ENCODE measurements at regions not wholly inside any gene's neighbourhood (a gene's known extent, or its start where the extent isn't known, plus 50 kb on each side); places are given as distances from the start of the nearest gene placed in this dataset.

DNA sequence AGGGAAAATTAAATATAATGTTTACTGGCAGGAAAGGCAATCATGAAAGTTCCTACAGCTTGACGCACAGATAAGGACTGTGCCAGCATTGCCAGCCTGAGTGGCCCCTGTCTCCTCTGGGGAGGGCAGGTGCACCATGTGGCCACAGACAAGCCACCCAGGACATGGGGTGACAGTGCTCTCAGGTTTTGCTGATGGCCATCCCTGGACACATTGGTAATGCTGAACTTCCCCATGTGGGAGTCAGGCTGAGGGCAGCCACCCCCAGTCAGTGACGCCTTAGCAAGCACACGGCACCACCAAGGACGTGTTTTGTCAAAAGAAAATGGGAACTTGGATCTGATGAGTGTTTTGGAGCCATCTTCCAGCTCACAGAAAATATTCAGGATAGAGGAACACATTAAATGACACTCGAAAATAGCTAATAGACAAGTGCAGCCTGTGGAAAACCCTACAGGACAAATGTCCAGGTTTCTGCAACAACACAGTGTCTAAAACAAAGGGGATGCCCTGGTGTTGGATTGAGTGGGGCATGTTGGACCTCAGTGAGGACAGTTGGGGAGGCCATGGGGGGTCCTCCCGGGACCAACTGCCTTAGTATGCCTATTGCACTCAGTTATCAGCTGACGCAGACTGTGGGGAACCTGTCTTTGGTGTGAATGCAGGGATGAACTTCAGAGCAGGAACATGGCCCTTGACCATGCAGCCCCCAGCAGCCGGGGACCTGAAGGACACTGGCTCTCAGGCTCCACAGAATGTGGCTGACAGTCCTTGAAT is 1450.5 kb downstream of the BRD1 start:
- DNase-seq: no peak

DNA sequence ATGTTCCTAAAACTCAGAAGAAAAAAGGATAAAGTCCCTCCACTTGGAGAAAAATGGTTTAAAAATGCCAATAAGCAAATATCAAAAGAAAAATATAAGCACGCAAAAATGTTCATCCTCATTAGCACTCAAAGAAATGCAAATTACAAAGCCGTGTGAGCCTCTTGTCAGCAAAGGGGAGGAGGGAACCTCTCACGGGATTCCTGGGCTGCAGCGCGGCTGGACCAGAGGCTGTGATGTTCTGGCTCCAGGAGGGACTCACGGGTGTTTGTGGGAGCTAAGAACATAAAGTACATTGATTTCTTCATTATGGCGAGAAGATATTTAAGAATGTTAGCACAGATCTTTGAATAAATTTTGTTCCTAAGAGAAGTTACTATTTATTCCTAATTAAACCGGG is 1451.2 kb downstream of the BRD1 start:
- no peak for DNase-seq

DNA sequence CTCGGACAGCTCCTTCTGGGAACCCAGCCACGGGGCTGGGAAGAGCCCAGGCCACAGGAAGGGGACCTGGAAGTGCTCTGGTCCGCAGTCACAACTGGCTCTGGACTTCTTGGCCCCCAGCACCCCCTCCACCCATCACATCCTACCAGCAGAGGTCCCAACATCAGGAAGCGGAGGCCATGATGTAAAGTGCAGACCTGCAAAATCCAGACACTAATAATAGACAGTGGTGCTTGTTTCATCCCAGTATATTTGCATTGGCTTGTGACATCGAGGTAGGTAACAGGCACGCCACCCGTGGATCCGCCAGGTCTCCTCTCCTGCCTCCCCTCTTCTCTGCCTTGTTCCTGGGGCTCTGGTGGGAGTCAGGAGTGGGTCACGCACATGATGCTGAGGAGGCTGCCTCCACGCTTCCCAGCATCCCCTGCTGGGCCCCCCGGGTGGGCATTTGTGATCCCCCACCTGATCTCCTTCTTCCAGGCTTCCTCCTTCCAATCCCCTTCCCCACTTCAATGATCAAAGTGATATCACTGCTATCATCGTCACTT is 1454.0 kb downstream of the BRD1 start:
- DNase-seq: no peak

DNA sequence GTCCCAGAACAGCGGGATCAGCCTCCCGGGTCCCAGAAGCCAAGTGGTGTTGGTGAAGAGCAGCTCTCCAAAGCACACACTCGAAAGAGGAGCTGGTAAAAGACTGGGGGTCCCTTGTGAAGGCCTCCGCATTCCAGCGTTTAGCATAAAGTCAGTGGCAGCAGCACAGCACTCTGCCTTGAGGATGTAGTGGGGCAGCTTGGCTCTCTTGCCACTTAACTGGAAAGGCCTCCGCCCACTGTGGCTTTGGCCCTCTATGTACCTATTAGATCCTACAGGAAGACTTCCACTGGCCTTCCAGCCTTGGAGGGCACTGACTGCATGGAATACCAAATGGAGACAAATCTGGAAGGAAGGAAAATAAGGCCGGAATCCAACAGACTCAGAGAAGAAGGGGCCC is 1455.3 kb downstream of the BRD1 start:
- no peak for DNase-seq

DNA sequence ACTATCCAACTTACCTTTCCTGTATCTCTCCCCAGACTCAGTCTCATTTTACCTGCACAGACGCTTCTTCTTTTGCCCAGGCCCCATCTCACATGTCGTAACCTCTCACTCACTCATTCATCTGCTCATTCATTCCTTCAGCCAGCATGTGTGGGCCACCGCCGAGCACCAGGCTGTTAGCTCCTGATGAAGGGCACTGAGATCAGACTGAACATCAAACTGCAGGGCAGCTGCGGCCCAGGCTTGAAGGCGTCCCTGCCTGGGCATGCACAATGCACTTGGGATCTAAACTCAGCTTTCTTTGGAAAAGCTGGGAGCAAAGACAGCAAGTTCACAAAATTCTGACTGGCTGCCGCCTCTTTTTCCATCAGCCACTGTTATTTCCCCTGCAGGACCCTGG is 1456.3 kb downstream of the BRD1 start:
- no peak for DNase-seq

DNA sequence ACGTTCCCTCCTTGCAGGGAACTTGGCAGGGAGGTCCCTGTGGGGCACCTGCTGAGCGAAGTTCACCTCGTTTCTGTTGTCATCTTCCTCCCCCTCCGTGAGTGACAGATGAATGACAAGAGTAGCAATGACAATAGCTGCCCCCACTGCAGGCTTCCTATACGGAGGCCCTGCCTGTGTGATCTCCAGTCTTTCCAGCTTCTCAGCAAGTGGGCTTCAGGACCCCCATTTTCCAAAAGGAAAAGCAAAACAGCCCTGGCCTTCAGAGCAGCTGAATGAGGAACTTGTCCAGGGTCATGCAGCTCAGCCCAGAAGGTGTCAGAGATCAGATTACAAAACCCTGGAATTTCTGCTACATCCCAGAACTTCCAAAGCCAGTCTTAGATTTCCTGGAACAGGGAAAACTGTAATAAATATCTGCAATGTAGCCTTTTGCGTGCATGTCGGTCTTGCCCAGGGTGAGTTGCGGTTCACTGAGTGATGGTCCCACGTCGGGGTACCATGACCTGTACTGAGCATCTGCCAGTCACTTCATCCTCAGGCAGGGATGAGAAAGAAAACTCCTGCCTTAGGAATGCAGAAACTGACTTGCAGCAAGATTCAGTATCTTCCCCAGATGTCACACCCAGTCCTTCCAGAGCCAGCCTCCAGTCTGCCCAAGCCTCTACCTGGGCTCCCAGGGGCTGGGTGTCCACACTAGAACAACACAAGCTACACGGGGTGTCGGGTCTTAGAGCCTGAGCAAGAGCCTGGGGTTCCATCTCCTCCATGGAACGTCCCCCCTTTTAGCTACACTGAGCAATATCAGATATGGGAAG is 1457.0 kb downstream of the BRD1 start:
- DNase-seq: no peak

DNA sequence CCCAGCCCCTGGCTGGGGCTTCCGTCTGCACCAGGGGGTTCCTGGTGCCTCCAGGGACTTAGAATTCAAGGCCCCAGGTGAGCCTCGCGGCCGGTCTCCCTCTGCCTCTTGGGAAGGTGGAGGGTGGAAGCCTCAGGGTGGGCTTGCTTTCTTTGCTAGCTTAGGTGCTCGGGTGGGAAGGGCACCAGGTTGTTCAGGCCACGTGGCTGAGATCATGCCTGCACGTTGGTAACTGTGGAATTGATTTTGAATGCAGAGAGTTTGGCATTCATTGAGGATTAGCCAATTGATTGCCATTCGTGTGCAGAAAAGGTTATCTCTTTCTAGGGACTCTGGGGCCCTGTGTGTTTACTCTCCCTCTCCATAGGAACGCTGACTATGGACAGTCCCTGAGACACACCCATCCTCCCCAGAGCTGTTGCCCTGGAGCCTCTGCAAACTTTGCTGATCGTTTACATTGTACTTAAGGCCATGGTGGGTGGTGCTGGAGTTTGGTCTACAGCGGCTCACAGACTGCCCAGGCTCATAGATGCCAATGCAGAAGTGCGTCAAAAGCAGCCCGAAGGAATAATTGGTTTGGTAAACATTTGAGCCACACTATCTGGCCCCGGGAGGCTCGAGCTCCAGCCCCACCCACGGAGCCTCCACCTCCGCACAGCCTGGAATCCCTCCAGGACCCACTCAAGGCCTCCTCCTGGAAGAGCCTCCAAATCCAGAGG is 1457.7 kb downstream of the BRD1 start:
- peak; percentile 38 for DNase-seq

DNA sequence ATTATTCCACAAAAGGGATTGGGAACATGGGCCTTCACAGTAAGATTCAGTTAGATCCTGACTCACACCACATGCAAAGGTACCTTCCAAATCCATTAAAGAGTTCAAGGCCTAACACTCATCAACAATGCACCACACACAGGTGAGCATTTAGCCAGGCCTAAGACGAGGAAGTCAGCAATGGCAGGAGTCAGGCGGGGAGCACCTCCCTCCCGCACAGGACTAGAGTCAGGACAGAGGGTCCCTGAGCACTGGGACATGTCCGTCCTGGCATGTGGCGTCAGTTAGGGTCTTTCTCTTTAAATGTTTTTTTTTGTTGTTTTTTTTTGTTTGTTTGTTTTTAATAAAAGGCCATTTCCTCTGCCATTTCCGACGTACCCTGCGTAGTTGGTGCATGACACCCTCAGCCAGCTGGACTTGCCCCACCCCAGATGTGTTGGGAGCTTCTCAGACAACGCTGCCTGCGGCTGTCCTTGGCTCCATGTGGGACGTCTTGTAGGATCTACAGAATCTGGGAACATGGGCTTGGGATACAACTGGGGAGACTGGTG is 1458.6 kb downstream of the BRD1 start:
- no peak for DNase-seq

DNA sequence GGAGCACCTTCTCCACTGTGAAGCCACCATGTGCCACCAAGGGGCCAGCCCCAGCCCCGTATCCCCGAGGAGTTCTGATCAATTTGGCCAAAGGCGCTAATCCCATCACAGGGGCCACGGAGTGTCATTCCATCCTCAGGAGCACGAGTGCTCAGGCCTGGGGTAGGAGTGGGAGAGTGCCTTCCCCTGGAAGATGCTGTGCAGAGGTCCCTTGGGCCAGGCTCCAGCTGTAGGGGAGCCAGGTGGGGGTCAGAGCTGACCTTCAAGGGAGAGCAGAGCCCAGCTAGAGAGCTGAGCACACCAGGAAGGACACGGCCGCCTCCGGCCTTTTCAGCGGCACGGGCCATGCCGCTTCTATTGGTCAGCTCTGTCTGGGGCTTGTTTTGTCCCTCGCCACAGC is 1459.9 kb downstream of the BRD1 start:
- DNase-seq: no peak

DNA sequence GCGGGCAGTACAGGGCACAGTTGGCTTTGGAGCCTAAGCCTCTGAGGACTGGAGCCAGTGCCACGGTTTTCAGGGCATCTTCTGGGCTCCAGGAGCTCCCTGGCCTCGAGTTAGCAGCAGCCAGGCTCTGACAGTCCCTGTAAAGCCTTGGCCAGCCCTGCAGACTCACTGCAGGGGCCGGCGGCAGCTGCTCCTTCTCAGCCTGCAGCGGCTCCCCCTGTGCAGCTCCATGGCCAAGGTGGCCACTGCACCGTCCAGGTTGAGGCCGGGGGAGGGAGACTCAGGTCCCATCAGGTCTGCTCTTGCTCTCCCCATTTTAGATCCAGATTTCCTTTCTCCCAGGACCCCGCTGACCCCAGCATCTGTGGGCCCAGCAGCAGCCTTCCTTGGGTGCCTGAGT is 1461.1 kb downstream of the BRD1 start:
- no peak for DNase-seq

DNA sequence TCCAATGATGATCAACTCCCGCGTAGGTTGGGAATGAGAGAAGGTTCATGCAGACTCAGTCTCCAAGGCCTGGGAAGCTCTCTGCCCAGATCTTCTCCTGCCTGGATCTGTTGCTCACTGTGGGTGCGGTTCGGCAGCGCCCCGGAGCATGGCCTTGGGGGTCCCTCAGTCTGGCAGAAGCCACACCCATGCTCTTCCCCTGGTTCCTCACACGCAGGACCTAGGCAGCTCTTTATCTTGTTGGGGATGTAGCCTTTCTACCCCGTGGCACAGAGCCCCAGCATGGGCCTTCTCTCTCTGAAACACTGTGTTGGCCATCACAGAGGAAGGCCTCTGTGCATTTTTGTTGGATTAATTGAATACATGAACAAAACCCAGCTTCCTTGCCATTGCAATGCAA is 1461.6 kb downstream of the BRD1 start:
- no peak for DNase-seq

DNA sequence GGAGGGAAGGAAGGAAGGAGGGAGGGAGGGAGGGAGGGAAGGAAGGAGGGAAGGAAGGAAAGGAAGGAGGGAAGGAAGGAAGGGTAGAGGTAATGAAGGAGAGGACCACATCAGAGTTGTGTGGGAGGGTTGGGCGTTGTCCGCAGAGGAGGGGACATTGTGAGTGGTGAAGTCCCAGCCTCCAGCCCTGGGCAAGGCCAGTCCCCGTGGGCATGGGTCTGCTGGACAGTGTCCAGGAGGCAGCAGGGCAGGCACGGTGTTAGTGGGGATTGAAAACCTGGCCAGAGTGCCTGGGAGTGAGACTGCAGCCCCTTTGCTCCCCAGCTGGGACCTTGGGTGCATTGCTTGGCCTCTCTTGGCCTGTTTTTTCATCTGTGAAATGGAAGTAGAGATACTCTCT is 1462.3 kb downstream of the BRD1 start:
- DNase-seq: no peak

DNA sequence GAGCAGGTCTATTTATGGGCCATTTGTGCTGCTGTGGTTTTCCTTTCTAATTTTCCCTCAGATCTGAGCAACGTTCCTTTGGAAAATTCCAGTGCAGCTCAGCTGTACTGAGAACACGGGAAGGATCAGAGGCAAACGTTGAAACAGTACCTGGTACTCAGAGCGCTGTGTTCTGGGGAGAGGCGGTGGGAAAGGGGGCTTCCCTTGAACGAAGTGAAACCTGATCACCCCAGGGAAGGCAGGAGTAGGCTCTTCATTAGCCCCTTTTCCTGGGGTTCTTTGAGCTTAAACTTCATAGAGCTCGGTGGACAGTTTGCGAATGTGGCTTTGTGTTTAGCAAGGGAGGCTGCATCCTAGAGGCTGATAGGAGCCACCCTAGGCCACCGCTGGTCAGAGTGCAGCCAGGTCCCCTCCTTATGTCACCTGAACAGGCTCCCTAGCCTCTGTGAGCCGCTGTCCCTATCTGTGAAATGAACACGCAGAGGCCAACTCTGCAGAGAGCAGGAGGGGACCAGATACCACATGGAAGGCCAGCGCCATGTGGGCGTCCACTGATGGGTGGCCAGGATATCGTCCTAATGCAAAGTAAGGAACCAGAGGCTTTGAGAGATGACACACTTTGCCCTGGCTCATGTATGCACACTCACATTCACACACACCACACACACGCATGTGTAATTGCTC is 1464.8 kb downstream of the BRD1 start:
- no peak for DNase-seq

DNA sequence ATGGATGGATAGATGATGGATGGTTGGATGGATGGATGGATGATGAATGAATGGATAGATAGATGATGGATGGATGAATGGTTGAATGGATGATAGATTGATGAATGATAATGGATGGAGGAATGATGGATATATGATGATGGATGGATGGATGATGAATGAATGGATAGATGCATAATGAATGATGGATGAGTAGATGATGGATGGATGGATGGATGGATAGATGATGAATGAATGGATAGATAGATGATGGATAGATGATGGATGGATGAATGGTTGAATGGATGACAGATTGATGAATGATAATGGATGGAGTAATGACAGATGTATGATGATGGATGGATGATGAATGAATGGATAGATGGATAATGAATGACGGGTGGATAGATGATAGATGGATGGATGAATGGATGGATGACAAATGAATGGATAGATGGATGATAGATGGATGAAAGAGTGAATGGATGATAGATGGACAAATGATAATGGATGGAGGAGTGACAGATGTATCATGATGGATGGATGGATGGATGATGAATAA is 1466.5 kb downstream of the BRD1 start:
- no peak for DNase-seq

DNA sequence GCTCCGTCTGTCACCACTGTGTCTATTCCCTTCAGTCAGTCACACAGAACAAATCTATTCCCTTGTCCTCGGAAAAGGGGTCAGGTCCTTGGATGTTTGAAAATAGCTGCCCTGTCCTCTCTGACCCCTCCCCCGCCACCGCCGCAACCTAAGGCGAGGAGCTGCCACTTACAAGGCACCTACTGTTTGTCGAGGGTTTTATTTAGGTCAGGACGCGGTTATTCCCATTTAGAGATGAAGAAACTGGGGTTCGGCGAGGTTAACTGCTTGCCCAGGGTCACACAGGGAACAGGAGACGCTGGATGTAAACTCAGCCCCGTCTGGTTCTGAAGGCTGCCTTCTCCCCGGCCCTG is 1468.1 kb downstream of the BRD1 start:
- DNase-seq: no peak

DNA sequence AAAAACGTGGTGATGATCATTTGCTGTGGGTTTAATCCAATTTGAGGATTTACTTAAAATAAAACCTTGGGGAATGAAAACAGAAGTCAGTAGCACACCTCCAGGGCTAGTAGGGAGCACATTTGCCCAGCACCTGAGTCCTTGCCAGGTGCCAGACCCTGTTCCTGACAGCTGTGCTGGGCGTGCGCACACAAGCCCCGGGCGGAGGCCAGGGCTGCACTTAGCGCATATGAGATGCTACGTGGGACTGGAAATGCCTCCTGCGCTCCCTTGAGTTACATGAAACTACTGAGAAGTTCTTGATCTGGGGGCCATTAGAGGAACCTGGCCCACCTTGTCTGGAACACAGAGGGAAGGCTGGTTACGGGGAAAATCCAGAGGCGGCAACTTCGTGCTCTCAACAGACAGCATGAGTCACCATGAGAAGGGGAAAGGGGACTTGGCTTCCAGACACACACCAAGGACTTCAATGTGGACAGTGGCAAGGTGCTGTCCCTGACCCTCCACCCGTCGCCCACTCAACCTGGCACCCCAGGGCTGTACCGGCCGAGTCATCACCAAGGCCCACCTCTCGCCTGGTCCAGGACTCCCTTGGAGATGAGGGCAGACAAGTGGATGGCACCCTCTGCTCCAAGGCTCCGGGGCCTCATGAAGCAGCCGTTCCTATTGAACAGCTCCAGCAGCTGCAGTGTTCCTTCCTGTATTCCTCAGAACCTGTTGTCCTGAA is 1468.6 kb downstream of the BRD1 start:
- no peak for DNase-seq

DNA sequence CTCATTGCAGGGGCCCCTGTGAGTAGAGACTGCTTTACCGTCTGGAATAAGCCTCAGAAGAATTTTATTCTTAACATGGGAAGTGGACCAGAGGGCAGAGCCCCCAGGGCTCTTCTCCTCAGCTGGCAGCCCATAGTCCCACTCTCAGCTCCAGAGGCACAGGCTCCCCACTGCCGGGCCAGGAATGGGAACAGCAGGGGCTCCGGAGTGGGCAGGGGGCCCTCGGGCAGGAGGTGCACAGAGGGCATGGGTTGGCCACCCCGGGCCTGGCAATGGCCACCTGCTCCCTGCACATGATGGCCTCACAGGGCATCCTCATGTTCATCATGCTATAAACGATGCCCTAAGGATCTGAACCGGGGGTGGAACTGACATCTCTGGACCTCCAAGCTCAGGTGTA is 1469.7 kb downstream of the BRD1 start:
- no peak for DNase-seq

DNA sequence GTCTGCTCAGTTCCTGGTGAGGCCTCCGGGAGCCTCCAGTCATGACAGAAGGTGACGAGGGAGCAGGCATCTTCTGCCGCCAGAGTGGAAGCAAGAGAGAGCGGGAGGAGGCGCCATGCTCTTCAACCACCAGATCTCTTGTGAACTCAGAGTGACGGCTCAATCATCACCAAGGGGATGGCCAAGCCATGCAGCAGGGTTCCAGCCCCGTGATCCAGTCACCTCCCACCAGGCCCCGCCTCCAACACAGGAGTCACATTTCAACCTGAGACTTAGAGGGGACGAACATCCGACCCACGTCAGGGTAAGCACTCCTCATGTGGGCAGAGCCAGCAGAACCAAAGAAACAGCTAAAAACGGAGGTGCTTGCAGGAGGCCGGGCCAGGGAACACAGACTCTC is 1470.5 kb downstream of the BRD1 start:
- DNase-seq: no peak

DNA sequence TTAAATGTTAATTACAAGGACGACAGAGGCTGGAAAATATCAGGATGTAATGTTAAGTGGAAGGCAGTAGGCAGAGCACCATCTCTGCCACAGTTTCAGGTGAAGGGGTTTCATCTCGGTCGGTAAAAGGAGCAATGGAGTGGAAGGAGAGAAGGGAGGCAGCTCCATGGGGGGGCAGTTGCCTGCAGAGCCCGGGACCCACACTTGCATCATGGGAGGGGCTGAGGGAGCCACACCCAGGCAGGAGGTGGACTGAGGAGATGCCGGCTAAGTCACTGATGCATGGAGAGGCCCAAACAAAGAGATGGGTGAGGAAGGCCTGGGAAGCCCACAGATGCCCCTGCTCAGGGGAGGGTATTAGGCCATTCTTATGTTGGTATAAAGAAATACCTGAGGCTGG is 1470.9 kb downstream of the BRD1 start:
- no peak for DNase-seq

DNA sequence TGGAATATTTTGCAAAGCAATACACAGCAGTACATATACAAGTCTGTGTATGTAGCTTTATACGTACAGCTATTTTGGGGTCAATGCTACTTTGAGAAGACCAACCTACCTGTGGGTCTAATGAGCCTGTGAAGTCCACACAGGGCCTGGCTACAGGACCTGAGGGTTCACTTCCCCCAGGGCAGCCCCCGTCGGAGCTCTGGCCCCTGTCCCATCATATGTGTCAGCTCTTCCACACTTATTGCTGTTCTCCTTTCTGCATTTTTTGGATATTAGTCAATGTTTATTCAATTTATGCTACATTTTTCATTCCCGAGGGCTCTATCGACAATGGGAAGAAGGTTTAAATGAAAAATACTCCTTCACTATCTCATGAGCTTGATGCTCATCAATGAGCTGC is 1473.6 kb downstream of the BRD1 start:
- DNase-seq: no peak

DNA sequence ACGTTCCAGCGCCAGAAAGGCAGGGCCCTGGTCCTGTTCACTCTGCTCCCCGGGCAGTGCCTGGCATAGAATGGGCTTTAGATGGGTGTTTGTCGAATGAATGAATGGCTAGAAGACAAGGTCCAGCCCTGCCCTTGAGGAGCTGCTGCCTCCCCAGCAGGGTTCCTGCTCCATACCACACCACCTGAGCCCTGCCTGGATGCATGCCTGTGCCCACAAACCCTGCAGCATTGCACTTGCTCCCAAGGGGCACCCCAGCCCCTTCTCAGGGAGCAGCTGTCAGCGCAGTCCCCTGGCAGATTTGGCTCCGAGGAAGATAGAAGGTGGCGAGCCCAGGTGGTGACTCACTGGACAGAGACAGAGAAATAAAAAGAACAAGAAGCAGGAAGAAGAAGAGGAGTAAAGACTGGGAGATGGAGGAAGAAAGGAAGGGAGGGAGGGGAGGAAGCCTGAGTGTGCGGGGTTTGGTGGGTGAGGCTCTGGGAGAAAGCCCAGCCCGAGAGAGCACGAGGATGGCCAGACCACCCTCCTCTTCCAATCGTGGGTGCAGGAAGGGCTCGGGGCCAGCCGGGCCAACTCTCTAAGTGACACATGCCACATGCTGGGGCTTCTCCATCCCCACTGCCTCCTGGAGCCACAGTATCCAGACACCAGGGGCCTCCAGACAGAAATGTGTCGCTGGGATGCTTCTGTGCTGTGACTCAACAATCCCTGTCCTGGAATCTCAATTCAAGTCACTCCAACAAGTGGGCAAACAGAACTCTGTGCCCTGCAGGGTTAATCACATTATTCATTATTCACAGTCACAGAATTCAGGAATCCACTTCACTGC is 1474.3 kb downstream of the BRD1 start:
- DNase-seq: no peak

Data from NCI-H345 (cell line).